ENCODE measurements at regions not wholly inside any gene's neighbourhood (a gene's known extent, or its start where the extent isn't known, plus 50 kb on each side); places are given as distances from the start of the nearest gene placed in this dataset.

- TF ChIP-seq, protein P1, sequence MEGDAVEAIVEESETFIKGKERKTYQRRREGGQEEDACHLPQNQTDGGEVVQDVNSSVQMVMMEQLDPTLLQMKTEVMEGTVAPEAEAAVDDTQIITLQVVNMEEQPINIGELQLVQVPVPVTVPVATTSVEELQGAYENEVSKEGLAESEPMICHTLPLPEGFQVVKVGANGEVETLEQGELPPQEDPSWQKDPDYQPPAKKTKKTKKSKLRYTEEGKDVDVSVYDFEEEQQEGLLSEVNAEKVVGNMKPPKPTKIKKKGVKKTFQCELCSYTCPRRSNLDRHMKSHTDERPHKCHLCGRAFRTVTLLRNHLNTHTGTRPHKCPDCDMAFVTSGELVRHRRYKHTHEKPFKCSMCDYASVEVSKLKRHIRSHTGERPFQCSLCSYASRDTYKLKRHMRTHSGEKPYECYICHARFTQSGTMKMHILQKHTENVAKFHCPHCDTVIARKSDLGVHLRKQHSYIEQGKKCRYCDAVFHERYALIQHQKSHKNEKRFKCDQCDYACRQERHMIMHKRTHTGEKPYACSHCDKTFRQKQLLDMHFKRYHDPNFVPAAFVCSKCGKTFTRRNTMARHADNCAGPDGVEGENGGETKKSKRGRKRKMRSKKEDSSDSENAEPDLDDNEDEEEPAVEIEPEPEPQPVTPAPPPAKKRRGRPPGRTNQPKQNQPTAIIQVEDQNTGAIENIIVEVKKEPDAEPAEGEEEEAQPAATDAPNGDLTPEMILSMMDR (IDR thresholded peaks at IDR 0.05) = no peak
- no peak for TF ChIP-seq POLR2A (IDR thresholded peaks at IDR 0.05)
These were observed 226.5 kb upstream of the ANKRD55 start for GRCh38 chr5:56459394-56460194.

Measured in testis (tissue), 2 donors.